H1 (cell line): ENCODE measurements at regions not wholly inside any gene's neighbourhood (a gene's known extent, or its start where the extent isn't known, plus 50 kb on each side); places are given as distances from the start of the nearest gene placed in this dataset.

Experiments used
- CTCF ChIA-PET: fragments of 300-600 bp; sonication (Branson Sonifier 250); formaldehyde crosslinking; loops from one replicate; lab custom pipeline; 2021; ENCODE audit not compliant: partially characterized antibody; lab: Charles Lee
- POLR2A ChIA-PET: fragments of 300-600 bp; sonication (Branson Sonifier 250); formaldehyde crosslinking; loops from one replicate; lab custom pipeline; 2021; ENCODE audit warnings: inconsistent platforms; ENCODE audit not compliant: partially characterized antibody; lab: Charles Lee
- DNase-seq, 2 experiments: peaks; one replicate each; pipeline versions ENCODE4 v3.0.0 to v3.0.0-alpha.2; 2010 to 2022; ENCODE audit warnings: low spot score in 2 of 2, low read depth in 1 of 2, mixed read lengths in 1 of 2
- FAIRE-seq: peaks from 2 replicates; lab custom pipeline; 2011; peaks lifted over from hg19 to GRCh38; lab: Jason Lieb, UNC
- H2AFZ ChIP-seq: 2 replicates; pipeline ENCODE4 v1.8.1; 2012; ENCODE audit warnings: low read length, inconsistent platforms
- H2AK5ac ChIP-seq: 2 replicates; pipeline ENCODE4 v1.6.1; 2013; ENCODE audit warnings: low read depth, low read length
- H2BK120ac ChIP-seq: replicated peaks from 2 replicates; pipeline ENCODE3; 2013; ENCODE audit warnings: low read depth, low read length, inconsistent platforms
- H2BK12ac ChIP-seq: 2 replicates; pipeline ENCODE4 v1.6.1; 2013; ENCODE audit warnings: low read depth, low read length
- H2BK15ac ChIP-seq: 2 replicates; pipeline ENCODE4 v1.6.1; 2013; ENCODE audit warnings: low read length
- H2BK20ac ChIP-seq: 2 replicates; pipeline ENCODE4 v1.6.1; 2013; ENCODE audit warnings: low read length
- H2BK5ac ChIP-seq: 2 replicates; pipeline ENCODE4 v1.6.1; 2013; ENCODE audit warnings: low read depth, low read length
- H3K14ac ChIP-seq: 2 replicates; pipeline ENCODE4 v1.6.1; 2013; ENCODE audit warnings: inconsistent platforms; ENCODE audit not compliant: insufficient read length
- H3K18ac ChIP-seq: 2 replicates; pipeline ENCODE4 v1.6.1; 2013; ENCODE audit warnings: low read length; ENCODE audit errors: extremely low read depth
- H3K23ac ChIP-seq: 2 replicates; pipeline ENCODE4 v1.6.1; 2013; ENCODE audit warnings: inconsistent platforms; ENCODE audit not compliant: insufficient read length
- H3K23me2 ChIP-seq: 2 replicates; pipeline ENCODE4 v1.6.1; 2013; ENCODE audit warnings: low read depth, low read length
- H3K27ac ChIP-seq: 2 replicates; pipeline ENCODE4 v1.6.1; 2011; ENCODE audit warnings: low read depth, low read length, inconsistent platforms
- H3K27me3 ChIP-seq, 4 experiments: replicated peaks in 1 of 4; 1 replicate in 1 of 4; 2 replicates in 3 of 4; pipeline versions ENCODE4 v1.6.1 to v1.8.1; 2011 to 2013; ENCODE audit warnings: low read length in 3 of 4, mild to moderate bottlenecking in 3 of 4, inconsistent platforms in 2 of 4, mixed read lengths in 2 of 4, moderate library complexity in 1 of 4; ENCODE audit not compliant: control insufficient read depth in 3 of 4, insufficient read depth in 3 of 4; ENCODE audit errors: extremely low read depth in 1 of 4
- H3K36me3 ChIP-seq, 4 experiments: 2 replicates each; pipeline versions ENCODE4 v1.6.1 to v1.8.1; 2011 to 2013; ENCODE audit warnings: mild to moderate bottlenecking in 4 of 4, low read length in 3 of 4, moderate library complexity in 2 of 4, control low read depth in 1 of 4, inconsistent platforms in 1 of 4; ENCODE audit not compliant: insufficient read depth in 4 of 4, control insufficient read depth in 2 of 4
- H3K4ac ChIP-seq: replicated peaks from 2 replicates; pipeline ENCODE3; 2013; ENCODE audit warnings: low read length, low read depth, mixed read lengths, inconsistent platforms; ENCODE audit not compliant: insufficient read length
- H3K4me1 ChIP-seq, 4 experiments: replicated peaks in 1 of 4; 1 replicate in 1 of 4; 2 replicates in 3 of 4; pipeline versions ENCODE4 v1.6.1 to v1.8.1; 2011 to 2013; ENCODE audit warnings: low read length in 3 of 4, inconsistent platforms in 2 of 4, mixed read lengths in 1 of 4; ENCODE audit not compliant: insufficient read depth in 4 of 4, control insufficient read depth in 3 of 4
- H3K4me2 ChIP-seq, 2 experiments: 2 replicates each; pipeline versions ENCODE4 v1.6.1 to v1.8.1; 2011 to 2013; ENCODE audit warnings: low read depth in 2 of 2, low read length in 2 of 2, control low read depth in 1 of 2, inconsistent platforms in 1 of 2, mild to moderate bottlenecking in 1 of 2; ENCODE audit not compliant: insufficient read depth in 1 of 2
- H3K4me3 ChIP-seq, 4 experiments: fragments of 200-600, 300-600 bp in 1 of 4; sonication (generic), shearing (Covaris generic), sonication (Bioruptor Twin) in 1 of 4; 2 replicates each; pipeline versions ENCODE4 v1.5.1 to v1.8.1; 2011 to 2016; ENCODE audit warnings: low read length in 4 of 4, low read depth in 3 of 4, control low read depth in 2 of 4, inconsistent platforms in 2 of 4, mild to moderate bottlenecking in 2 of 4, mixed read lengths in 1 of 4, moderate library complexity in 1 of 4; ENCODE audit not compliant: insufficient read depth in 2 of 4; ENCODE audit errors: extremely low read depth in 1 of 4
- H3K56ac ChIP-seq: replicated peaks from 2 replicates; pipeline ENCODE3; 2013; ENCODE audit warnings: low read depth, mild to moderate bottlenecking, mixed read lengths, low read length, inconsistent platforms; ENCODE audit not compliant: insufficient read length
- H3K79me1 ChIP-seq: 2 replicates; pipeline ENCODE4 v1.6.1; 2013; ENCODE audit warnings: low read depth, low read length, control low read depth
- H3K79me2 ChIP-seq, 2 experiments: 2 replicates each; pipeline versions ENCODE4 v1.6.1 to v1.8.1; 2012 to 2013; ENCODE audit warnings: low read length in 2 of 2, mild to moderate bottlenecking in 2 of 2, inconsistent platforms in 1 of 2; ENCODE audit not compliant: insufficient read depth in 2 of 2, control insufficient read depth in 1 of 2
- H3K9ac ChIP-seq, 4 experiments: replicated peaks in 1 of 4; 1 replicate in 1 of 4; 2 replicates in 3 of 4; pipeline versions ENCODE4 v1.6.1 to v1.8.1; 2011 to 2013; ENCODE audit warnings: low read depth in 3 of 4, low read length in 3 of 4, control low read depth in 2 of 4, mild to moderate bottlenecking in 2 of 4, moderate library complexity in 2 of 4, inconsistent platforms in 1 of 4; ENCODE audit errors: extremely low read depth in 1 of 4
- H3K9me3 ChIP-seq, 2 experiments: 2 replicates each; pipeline versions ENCODE4 v1.6.1 to v1.8.1; 2012 to 2013; ENCODE audit warnings: mild to moderate bottlenecking in 2 of 2, moderate library complexity in 2 of 2, control low read depth in 1 of 2, inconsistent platforms in 1 of 2, low read depth in 1 of 2, low read length in 1 of 2, mixed read lengths in 1 of 2; ENCODE audit not compliant: insufficient read depth in 2 of 2
- H4K20me1 ChIP-seq, 2 experiments: replicated peaks in 1 of 2; 2 replicates each; pipeline versions ENCODE3 to v1.8.1; 2011 to 2013; ENCODE audit warnings: inconsistent platforms in 2 of 2, low read length in 2 of 2, mild to moderate bottlenecking in 1 of 2; ENCODE audit not compliant: insufficient read depth in 2 of 2, control insufficient read depth in 1 of 2
- H4K5ac ChIP-seq: 2 replicates; pipeline ENCODE4 v1.6.1; 2013; ENCODE audit warnings: low read length, low read depth, mixed read lengths, inconsistent platforms; ENCODE audit not compliant: insufficient read length
- H4K8ac ChIP-seq: 2 replicates; pipeline ENCODE4 v1.8.0; 2013; ENCODE audit warnings: mild to moderate bottlenecking, moderate library complexity, low read length, inconsistent platforms; ENCODE audit not compliant: insufficient read depth; ENCODE audit errors: extremely low read depth
- H4K91ac ChIP-seq: replicated peaks from 2 replicates; pipeline ENCODE3; 2013; ENCODE audit warnings: low read length, mixed read lengths, inconsistent platforms; ENCODE audit not compliant: insufficient read length
- NANOG ChIP-seq: IDR thresholded peaks from 2 replicates; pipeline ENCODE4 v1.6.1; 2011; ENCODE audit warnings: low read length, low read depth, mild to moderate bottlenecking, inconsistent platforms; ENCODE audit not compliant: insufficient read depth, poor library complexity, severe bottlenecking
- POLR2AphosphoS5 ChIP-seq: IDR thresholded peaks from 2 replicates; pipeline ENCODE4 v1.6.1; 2011; ENCODE audit warnings: low read depth, low read length
- RNF2 ChIP-seq: fragments of 200-900, 300-1000 bp; sonication (generic); IDR thresholded peaks from 2 replicates; pipeline ENCODE4 v1.7.1; 2016; ENCODE audit warnings: borderline replicate concordance, low read depth, mild to moderate bottlenecking, antibody characterized with exemption, low read length; ENCODE audit not compliant: poor library complexity, severe bottlenecking; ENCODE audit errors: missing control alignments
- WGBS, 2 experiments: shearing (Covaris generic) in 1 of 2; methylation state at CpG; one replicate each; pipeline versions ENCODE4 v1.1.6 to v1.1.7; 2013 to 2015; ENCODE audit warnings: low lambda C conversion rate in 2 of 2, mixed read lengths in 2 of 2, inconsistent platforms in 1 of 2, low coverage in 1 of 2, missing lambda C conversion rate in 1 of 2; ENCODE audit not compliant: insufficient replicate concordance in 2 of 2, insufficient coverage in 1 of 2, insufficient read length in 1 of 2; ENCODE audit errors: extremely low coverage in 1 of 2, missing lambda C conversion rate in 1 of 2; 5-methylcytosine and 5-hydroxymethylcytosine counted together

- Histone ChIP-seq H3K4me1 (peaks cover 0 to 16% (median 12%) of the 10 kb centered on the region in 4 experiments; a peak in 6 of 7 replicates), H3K4me2 (peak overlapping the region; percentile 94 to 96), H3K9ac (no peak overlapping the region), H3K14ac (no peak overlapping the region), H3K27ac (no peak overlapping the region), H3K36me3 (no peaks in the 10 kb centered on the region; a peak in 1 of 8 replicates), H3K23me2 (peaks cover 23% of the 10 kb centered on the region; the same call in 1 of the 2 replicates), H4K5ac (no peak overlapping the region), H3K27me3 (peaks cover 45 to 75% (median 72%) of the 10 kb centered on the region in 4 experiments), H3K56ac (no peak overlapping the region), H2AK5ac (no peak overlapping the region), H4K20me1 (peaks cover 0 to 3% of the 10 kb centered on the region in 2 experiments), H2BK12ac (no peak overlapping the region), H4K91ac (no peak overlapping the region), H2BK120ac (no peak overlapping the region), H3K4me3 (peak overlapping the region; percentile 49 to 68 (median 50)), H2AFZ (peak overlapping the region; percentile 61; the same call in 1 of the 2 replicates), H3K79me1 (no peaks in the 10 kb centered on the region; the same call in 1 of the 2 replicates), H4K8ac (no peak overlapping the region), H3K23ac (no peak overlapping the region), H3K18ac (peak overlapping the region; percentile 60), H2BK5ac (peak overlapping the region; percentile 60; the same call in 1 of the 2 replicates), H2BK15ac (no peak overlapping the region), H3K79me2 (no peaks in the 10 kb centered on the region), H3K9me3 (no peaks in the 10 kb centered on the region), H3K4ac (no peak overlapping the region), H2BK20ac (no peak overlapping the region)
- 0% methylated on average over 3 of the region's 46 CpGs; no CpG with 5 or more reads in 1 of the 2 experiments for WGBS, 2 experiments
- peak in 1 of 2 experiments; percentile 77 for DNase-seq
- CTCF ChIA-PET, result interaction anchor here (0.6 to 0.8 kb wide), 3 partner anchors 16 to 85 kb away, joined by 3 to 5 read pairs (median 3); no protein-coding TSS in a partner anchor
- no peak for FAIRE-seq
- POLR2A ChIA-PET, result interaction anchor here (0.9 to 1.1 kb wide), 3 partner anchors 13 to 92 kb away, joined by 3 to 4 read pairs (median 3); no protein-coding TSS in a partner anchor
- peak; percentile 4 for TF ChIP-seq RNF2
- TF ChIP-seq POLR2AphosphoS5, result no peak
- no peak for TF ChIP-seq NANOG
These were observed 90.5 kb upstream of the PAX2 start for GRCh38 chr10:100654782-100655325.
